HK-2 (cell line): ENCODE measurements at regions not wholly inside any gene's neighbourhood (a gene's known extent, or its start where the extent isn't known, plus 50 kb on each side); places are given as distances from the start of the nearest gene placed in this dataset.

Experiments used
- DNase-seq: peaks from one replicate; pipeline ENCODE4 v3.0.0-alpha.2; 2018; ENCODE audit not compliant: unreplicated experiment

DNA sequence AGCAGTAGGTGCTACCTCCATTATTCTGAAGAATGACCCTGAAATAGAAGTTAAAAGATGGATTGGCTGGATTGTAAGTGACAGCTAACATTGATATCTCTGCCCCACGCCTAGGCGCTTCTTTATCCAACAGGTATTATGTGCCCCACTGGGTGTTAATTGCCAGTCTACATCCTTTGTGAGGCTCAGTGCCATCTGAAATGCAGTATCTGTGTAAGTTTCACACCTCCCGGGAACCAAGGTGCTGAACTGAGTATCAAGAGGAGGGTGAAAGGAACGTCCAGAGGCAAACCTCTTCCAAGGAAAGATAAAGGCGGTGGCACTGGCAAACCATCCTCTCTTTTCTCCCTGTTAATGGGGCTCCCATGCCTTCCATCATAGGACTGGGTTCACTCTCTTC is 181.1 kb upstream of the UBL3 start:
- DNase-seq, result no peak

GRCh38 chr13:30030141-30030750 is 179.8 kb upstream of the UBL3 start:
- DNase-seq, result no peak

DNA sequence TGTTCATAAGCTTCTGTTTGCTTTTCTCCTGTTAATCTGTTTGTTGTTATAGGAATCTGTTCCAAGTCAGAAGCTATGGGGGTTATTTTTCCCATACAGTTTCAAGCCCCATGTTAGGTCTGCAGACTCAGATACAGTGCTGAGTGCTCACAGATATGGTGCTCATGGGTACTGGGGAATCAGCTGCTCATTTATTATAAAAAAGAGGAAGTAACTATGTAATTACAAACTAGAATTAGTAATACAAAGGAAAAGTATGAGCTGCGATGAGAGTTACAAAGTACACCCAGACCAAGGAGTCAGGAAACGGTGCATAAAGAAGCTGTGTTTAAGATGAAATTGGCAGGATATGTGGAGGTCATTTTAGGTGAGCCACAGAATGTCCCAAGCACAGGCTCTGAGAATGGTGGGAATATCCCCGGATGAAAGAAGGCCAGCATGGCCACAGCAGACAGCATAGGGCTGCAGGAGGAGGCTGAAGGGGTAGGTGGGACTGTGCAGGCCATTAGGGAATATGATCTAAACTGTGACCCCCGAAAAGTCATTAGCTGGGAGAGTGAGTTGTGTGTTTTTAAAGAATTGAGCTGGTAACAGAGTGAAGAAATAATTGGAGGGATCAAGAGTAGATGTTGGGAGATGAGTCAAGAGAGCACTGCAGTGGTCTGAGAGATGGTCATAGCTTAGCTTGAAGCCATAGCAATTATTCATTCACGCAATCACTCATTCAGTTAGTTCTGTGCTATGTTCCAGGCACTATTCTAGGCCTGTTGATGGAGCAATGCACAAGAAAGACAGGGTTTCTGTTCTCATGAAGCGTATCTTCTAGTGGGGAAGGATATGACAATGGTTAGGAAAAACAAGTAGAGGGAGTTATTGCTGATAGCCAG is 177.4 kb upstream of the UBL3 start:
- DNase-seq, result no peak

DNA sequence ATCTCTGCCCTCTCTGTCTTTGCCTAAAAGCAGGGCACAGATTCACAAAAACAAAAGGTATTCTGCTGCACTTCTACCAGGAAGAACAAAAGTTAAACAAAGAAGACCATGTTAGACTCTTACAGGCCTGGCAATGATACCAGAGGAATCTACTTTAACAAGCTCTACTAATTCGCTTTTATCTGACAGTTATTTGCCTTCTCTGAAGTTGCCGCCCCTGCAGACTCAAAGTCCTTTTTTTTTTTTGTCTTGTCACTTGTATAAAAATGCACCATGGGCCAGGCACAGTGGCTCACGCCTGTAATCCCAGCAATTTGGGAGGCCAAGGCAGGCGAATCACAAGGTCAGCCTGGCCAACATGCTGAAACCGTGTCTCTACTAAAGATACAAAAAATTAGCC is 176.5 kb upstream of the UBL3 start:
- no peak for DNase-seq

- DNase-seq, result no peak
These were observed 175.7 kb upstream of the UBL3 start for GRCh38 chr13:30026093-30026492.

- DNase-seq, result no peak
These were observed 174.9 kb upstream of the UBL3 start for GRCh38 chr13:30025351-30025750.

- DNase-seq, result no peak
These were observed 173.9 kb upstream of the UBL3 start for GRCh38 chr13:30024125-30024865.

DNA sequence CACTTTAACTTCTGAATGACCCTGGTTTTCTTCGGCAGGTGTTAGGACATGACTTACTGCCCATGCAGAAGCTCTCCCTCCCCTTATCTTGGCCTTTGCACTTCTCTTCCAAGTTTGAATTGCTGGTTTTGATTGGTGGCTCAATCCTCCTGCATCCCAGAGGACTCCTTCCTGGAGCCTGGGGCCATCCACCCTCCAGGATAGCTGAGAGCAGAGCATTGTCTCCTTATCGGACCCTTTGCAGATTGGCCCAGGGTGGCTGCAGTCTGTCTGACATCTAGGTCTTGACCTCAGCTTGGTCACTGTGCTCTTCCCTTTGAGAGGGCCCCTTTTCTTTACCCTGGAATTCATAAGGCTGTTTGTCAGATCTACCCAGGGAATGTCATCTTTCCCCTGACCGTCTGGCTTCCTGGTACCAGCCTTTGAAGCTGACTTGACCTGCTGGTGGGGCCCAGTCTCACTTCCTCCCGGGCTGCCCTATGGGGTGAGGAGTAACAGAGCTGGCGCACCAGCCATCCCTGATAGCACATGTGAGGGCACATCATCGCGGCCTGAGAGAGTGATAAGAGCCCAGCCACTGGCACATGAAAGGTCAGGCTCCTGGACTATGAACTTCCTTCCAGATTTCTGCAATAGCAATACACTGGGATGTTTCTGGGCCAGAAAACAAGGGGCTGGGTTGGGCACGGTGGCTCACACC is 172.9 kb upstream of the UBL3 start:
- DNase-seq, result no peak

GRCh38 chr13:30022796-30023195 is 172.4 kb upstream of the UBL3 start:
- DNase-seq, result no peak

DNA sequence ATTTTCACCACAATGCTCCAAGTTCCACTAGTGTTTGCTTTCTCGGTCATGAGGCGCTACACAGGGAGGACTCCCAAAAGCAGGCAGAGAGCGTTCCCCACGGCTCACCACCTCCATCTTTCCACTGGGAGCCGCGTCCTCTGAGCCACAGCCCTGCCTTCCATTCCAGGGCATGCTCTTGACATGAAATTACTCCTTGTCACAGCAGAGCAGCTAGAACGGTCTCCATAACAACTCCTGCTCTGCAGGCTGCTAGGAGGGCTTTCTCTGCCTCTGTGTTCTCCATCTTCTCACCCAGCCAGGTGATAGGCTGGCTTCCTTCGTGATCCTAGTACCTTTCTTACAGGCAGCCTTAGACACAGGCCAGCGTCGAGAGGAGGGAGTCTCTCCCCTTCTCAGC is 171.8 kb upstream of the UBL3 start:
- no peak for DNase-seq

DNA sequence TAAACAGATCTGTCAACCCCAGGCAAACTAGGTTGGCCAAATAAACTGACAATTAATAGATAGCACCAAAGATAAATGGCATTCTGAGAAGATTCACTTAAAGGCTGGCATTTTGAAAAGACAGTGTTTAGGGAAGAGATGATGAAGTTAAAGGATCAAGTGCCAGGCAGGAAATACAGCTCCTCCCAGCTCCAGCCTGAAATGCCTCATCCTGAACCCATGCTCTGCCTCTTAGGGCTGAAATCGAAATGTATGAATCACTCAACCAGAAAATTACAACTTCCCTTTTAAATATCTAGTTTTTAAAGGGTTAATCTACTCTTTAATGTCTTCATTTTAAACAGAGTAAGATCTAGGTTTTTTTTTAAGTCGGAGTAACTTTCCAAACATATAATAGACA is 171.2 kb upstream of the UBL3 start:
- DNase-seq, result no peak

GRCh38 chr13:30020726-30021312 is 170.4 kb upstream of the UBL3 start:
- no peak for DNase-seq

GRCh38 chr13:30019648-30020626 is 169.5 kb upstream of the UBL3 start:
- DNase-seq, result no peak

- no peak for DNase-seq
These were observed 167.5 kb upstream of the UBL3 start for GRCh38 chr13:30017880-30018279.

- DNase-seq, result no peak
These were observed 166.0 kb upstream of the UBL3 start for GRCh38 chr13:30016398-30016797.

DNA sequence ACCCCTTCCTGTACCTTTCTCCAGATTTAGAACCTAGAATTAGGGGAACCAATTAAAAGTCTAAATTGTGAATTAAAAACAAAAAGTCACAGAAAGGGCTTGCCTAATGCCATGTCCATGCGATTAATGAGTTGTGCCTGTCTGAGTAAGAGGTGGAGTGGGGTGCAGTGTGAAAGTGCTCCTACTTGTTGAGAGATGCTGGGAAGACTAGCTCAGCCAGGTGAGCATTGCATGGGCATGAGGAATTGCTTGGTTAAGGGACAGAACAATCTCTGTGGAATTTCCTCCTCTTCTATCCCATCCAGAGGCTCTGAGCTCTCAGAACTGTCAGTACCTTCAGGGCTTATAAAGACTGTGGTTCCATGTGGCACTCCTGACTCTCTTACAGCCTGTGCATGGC is 159.0 kb upstream of the UBL3 start:
- DNase-seq, result no peak

DNA sequence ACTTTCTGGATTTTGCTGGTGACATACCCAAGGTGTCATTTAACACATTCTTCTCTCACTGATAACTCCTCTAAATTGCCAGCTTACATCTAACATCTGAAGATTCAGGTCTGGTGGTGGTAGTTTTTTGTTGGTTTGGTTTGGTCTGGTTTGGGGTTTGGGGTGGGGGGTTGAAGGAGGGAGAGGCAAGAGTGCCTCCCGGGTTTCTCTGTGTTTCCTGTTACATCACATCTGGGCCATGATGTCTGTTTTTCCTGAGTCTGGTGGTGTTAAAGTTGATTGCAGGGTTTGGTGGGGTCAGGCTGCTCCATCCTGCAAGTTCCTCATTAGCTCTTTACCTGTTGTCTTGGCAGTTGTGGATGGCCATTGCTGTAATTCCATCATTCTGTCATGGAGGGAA is 155.8 kb upstream of the UBL3 start:
- no peak for DNase-seq

DNA sequence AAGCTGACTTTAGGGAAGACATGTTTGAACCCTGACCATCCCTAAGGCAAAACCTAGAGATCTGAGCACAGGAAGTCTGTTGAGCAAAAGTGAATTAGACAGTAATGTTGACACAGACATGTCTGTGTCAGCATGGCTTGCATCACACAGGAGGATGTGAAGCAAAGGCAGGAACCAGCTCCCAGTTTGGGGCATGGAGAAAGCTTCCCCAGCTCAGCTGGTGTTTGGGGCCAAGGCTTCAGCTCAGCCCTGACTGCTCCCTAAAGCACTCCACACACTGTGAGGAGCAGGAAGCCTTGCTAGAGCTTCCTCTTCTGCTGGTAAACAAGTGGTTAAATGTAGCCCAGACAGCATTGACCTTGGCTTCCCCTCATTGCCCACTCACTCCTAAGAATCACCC is 153.8 kb upstream of the UBL3 start:
- no peak for DNase-seq

- no peak for DNase-seq
These were observed 152.2 kb upstream of the UBL3 start for GRCh38 chr13:30002577-30002976.

DNA sequence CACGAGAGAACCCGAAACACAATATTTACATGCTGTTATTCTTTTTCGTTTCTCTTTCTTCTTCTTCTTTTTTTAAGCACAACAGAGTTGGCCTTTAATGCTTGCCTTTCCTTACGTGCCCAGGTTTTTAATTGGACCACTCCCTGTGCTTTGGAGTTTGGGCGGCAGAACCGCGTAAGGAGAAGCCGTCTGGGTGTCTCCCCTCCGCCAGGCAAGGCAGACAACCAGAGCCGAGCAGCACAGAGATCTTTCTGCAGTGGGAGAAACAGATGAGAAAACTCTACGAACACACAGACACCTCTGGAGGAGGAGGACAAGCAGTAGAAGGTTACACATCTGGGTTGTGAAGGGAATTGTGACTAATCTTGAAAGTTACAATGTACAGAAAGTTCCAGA is 150.0 kb upstream of the UBL3 start:
- no peak for DNase-seq
